HEK293 (cell line): ENCODE measurements at regions not wholly inside any gene's neighbourhood (a gene's known extent, or its start where the extent isn't known, plus 50 kb on each side); places are given as distances from the start of the nearest gene placed in this dataset.

Experiments
- CTCF ChIA-PET: fragments of 350-600 bp; formaldehyde crosslinking; extraction: SDS; loops from one replicate; lab custom pipeline; 2021; ENCODE audit warnings: antibody characterized with exemption; lab: Yijun Ruan, JAX
- POLR2A ChIA-PET: fragments of 300-600 bp; formaldehyde crosslinking; extraction: SDS; loops from one replicate; lab custom pipeline; 2020; ENCODE audit warnings: antibody characterized with exemption, inconsistent platforms; lab: Yijun Ruan, JAX
- H3K27ac ChIP-seq: fragments of 200-500 bp; sonication (Bioruptor generic); 2 replicates; pipeline ENCODE4 v1.5.1; 2014; ENCODE audit warnings: low read depth, low read length, control low read depth, inconsistent platforms; ENCODE audit errors: extremely low read depth
- H3K36me3 ChIP-seq, 2 experiments: fragments of 200-500 bp in 1 of 2; sonication (Bioruptor generic) in 1 of 2; 1 replicate in 1 of 2; 2 replicates in 1 of 2; pipeline ENCODE4 v1.5.1; 2014 to 2017; ENCODE audit warnings: inconsistent platforms in 2 of 2, low read length in 2 of 2; ENCODE audit not compliant: control insufficient read depth in 2 of 2, insufficient read depth in 1 of 2
- H3K4me1 ChIP-seq: fragments of 200-500 bp; sonication (Bioruptor generic); 2 replicates; pipeline ENCODE4 v1.5.1; 2014; ENCODE audit warnings: mild to moderate bottlenecking, low read length, inconsistent platforms; ENCODE audit not compliant: control insufficient read depth, insufficient read depth
- H3K4me3 ChIP-seq: 2 replicates; pipeline ENCODE4 v1.5.1; 2011; ENCODE audit warnings: low read depth, mild to moderate bottlenecking, control low read depth, low read length, moderate library complexity
- H3K9me3 ChIP-seq: fragments of 200-500 bp; sonication (Bioruptor generic); 2 replicates; pipeline ENCODE4 v1.5.1; 2014; ENCODE audit warnings: low read depth, low read length, inconsistent platforms; ENCODE audit not compliant: control insufficient read depth, insufficient read depth
- MEIS1 ChIP-seq: sonication (generic); formaldehyde crosslinking; IDR thresholded peaks from 2 replicates; pipeline ENCODE4 v1.8.1; 2022; ENCODE audit warnings: missing genetic modification reagents, mild to moderate bottlenecking, borderline replicate concordance
- PRDM10 ChIP-seq: fragments of 450-650 bp; formaldehyde crosslinking; IDR thresholded peaks from 2 replicates; pipeline ENCODE4 v1.5.1; 2016; ENCODE audit warnings: missing biosample characterization, missing genetic modification characterization
- SCRT2 ChIP-seq: fragments of 450-650 bp; formaldehyde crosslinking; IDR thresholded peaks from 2 replicates; pipeline ENCODE4 v1.5.1; 2016; ENCODE audit warnings: missing biosample characterization, missing genetic modification characterization
- SP7 ChIP-seq: fragments of 450-650 bp; formaldehyde crosslinking; IDR thresholded peaks from 2 replicates; pipeline ENCODE4 v1.5.1; 2016; ENCODE audit warnings: missing biosample characterization, missing genetic modification characterization
- ZBTB44 ChIP-seq: fragments of 450-650 bp; IDR thresholded peaks from 2 replicates; pipeline ENCODE4 v1.5.1; 2018; ENCODE audit warnings: missing biosample characterization, mild to moderate bottlenecking, missing genetic modification characterization
- ZNF112 ChIP-seq: fragments of 450-650 bp; formaldehyde crosslinking; IDR thresholded peaks from 2 replicates; pipeline ENCODE4 v1.5.0; 2017; ENCODE audit warnings: missing biosample characterization, missing genetic modification characterization
- ZNF169 ChIP-seq: fragments of 450-650 bp; formaldehyde crosslinking; IDR thresholded peaks from 2 replicates; pipeline ENCODE4 v1.5.1; 2016; ENCODE audit warnings: missing biosample characterization, missing genetic modification characterization
- ZNF26 ChIP-seq: fragments of 450-650 bp; formaldehyde crosslinking; IDR thresholded peaks from 2 replicates; pipeline ENCODE4 v1.5.1; 2016; ENCODE audit warnings: missing biosample characterization, missing genetic modification characterization
- ZNF302 ChIP-seq: fragments of 450-650 bp; formaldehyde crosslinking; IDR thresholded peaks from 2 replicates; pipeline ENCODE4 v1.5.1; 2016; ENCODE audit warnings: missing biosample characterization, missing genetic modification characterization, low read depth
- ZNF335 ChIP-seq: fragments of 450-650 bp; formaldehyde crosslinking; conservative IDR thresholded peaks from 2 replicates; pipeline ENCODE4 v1.5.1; 2016; ENCODE audit warnings: missing biosample characterization, missing genetic modification characterization
- ZNF366 ChIP-seq: fragments of 450-650 bp; formaldehyde crosslinking; conservative IDR thresholded peaks from 2 replicates; pipeline ENCODE4 v1.5.1; 2016; ENCODE audit warnings: missing biosample characterization, missing genetic modification characterization
- ZNF426 ChIP-seq: fragments of 450-650 bp; formaldehyde crosslinking; IDR thresholded peaks from 2 replicates; pipeline ENCODE4 v1.5.1; 2017; ENCODE audit warnings: missing biosample characterization, missing genetic modification characterization, mild to moderate bottlenecking, inconsistent platforms, moderate library complexity
- ZNF48 ChIP-seq: fragments of 450-650 bp; formaldehyde crosslinking; IDR thresholded peaks from 2 replicates; pipeline ENCODE4 v1.5.1; 2016; ENCODE audit warnings: missing biosample characterization, missing genetic modification characterization
- ZNF549 ChIP-seq: fragments of 450-650 bp; IDR thresholded peaks from 2 replicates; pipeline ENCODE4 v1.5.1; 2018; ENCODE audit warnings: missing biosample characterization, missing genetic modification characterization, mild to moderate bottlenecking, inconsistent platforms, moderate library complexity
- ZNF600 ChIP-seq: fragments of 450-650 bp; formaldehyde crosslinking; IDR thresholded peaks from 2 replicates; pipeline ENCODE4 v1.5.1; 2016; ENCODE audit warnings: missing biosample characterization, missing genetic modification characterization
- ZNF785 ChIP-seq: fragments of 450-650 bp; formaldehyde crosslinking; IDR thresholded peaks from 2 replicates; pipeline ENCODE4 v1.5.1; 2016; ENCODE audit warnings: missing biosample characterization, missing genetic modification characterization

- CTCF ChIA-PET: interaction anchor here (1.7 kb wide), 1 partner anchor 10 kb away, joined by 4 read pairs; no protein-coding TSS in a partner anchor
- POLR2A ChIA-PET: no interaction called here
- H3K27ac ChIP-seq: no peak overlapping the region
- no peaks in the 10 kb centered on the region for H3K9me3 ChIP-seq
- H3K36me3 ChIP-seq: no peaks in the 10 kb centered on the region
- H3K4me3 ChIP-seq: no peak overlapping the region
- no peaks in the 10 kb centered on the region for H3K4me1 ChIP-seq
- TF ChIP-seq ZNF549 (tag by site-specific recombination) (no peak), ZNF48 (tag by site-specific recombination) (no peak), ZNF366 (tag by site-specific recombination) (no peak), ZNF169 (tag by site-specific recombination) (no peak), ZNF112 (tag by site-specific recombination) (no peak), ZNF26 (tag by site-specific recombination) (no peak), ZNF302 (no peak)
These were observed 94.1 kb upstream of the SRD5A3 start for GRCh38 chr4:55251896-55252295.

- Histone ChIP-seq H3K36me3 (no peaks in the 10 kb centered on the region), H3K4me3 (no peak overlapping the region), H3K27ac (no peak overlapping the region), H3K4me1 (no peaks in the 10 kb centered on the region), H3K9me3 (no peaks in the 10 kb centered on the region)
- ChIA-PET POLR2A (no interaction called here), CTCF (no interaction called here)
- no peak for TF ChIP-seq PRDM10
- no peak for TF ChIP-seq ZNF785 (tag by site-specific recombination)
- TF ChIP-seq SCRT2 (tag by site-specific recombination): no peak
- no peak for TF ChIP-seq ZNF600 (tag by site-specific recombination)
- no peak for TF ChIP-seq ZBTB44 (tag by site-specific recombination)
- TF ChIP-seq MEIS1 (CRISPR knock-in tag): no peak
- no peak for TF ChIP-seq ZNF335 (tag by site-specific recombination)
- TF ChIP-seq ZNF426 (tag by site-specific recombination): no peak
- no peak for TF ChIP-seq SP7 (tag by site-specific recombination)
These were observed 92.0 kb upstream of the SRD5A3 start for GRCh38 chr4:55253948-55254593.
